SK-N-SH (cell line): ENCODE measurements at regions not wholly inside any gene's neighbourhood (a gene's known extent, or its start where the extent isn't known, plus 50 kb on each side); places are given as distances from the start of the nearest gene placed in this dataset.

Experiments used
- CTCF ChIA-PET: fragments of 300-600, 350-600 bp; formaldehyde crosslinking; extraction: SDS; loops from one replicate; lab custom pipeline; 2021; lab: Yijun Ruan, JAX
- POLR2A ChIA-PET: fragments of 350-600 bp; sonication (Branson Sonifier 250); formaldehyde crosslinking; extraction: SDS; loops from one replicate; lab custom pipeline; 2020; ENCODE audit warnings: antibody characterized with exemption, inconsistent platforms; lab: Yijun Ruan, JAX
- DNase-seq: peaks from one replicate; pipeline ENCODE4 v3.0.0; 2012
- H2AFZ ChIP-seq: fragments of 200-600 bp; sonication (generic); 2 replicates; pipeline ENCODE4 v1.8.1; 2016; ENCODE audit warnings: antibody characterized with exemption, mild to moderate bottlenecking, low read depth
- H3F3A ChIP-seq: fragments of 200-600 bp; sonication (generic); replicated peaks from 2 replicates; pipeline ENCODE3; 2016; ENCODE audit warnings: antibody characterized with exemption, mild to moderate bottlenecking; ENCODE audit not compliant: insufficient read depth
- H3K27ac ChIP-seq, 2 experiments: fragments of 200-500 bp in 1 of 2; fragments of 200-600 bp in 1 of 2; sonication (Bioruptor generic) in 1 of 2; sonication (generic), shearing (Covaris generic) in 1 of 2; 2 replicates each; pipeline versions ENCODE4 v1.5.1 to v1.6.1; 2014 to 2016; ENCODE audit warnings: low read depth in 2 of 2, inconsistent platforms in 1 of 2, low read length in 1 of 2, mild to moderate bottlenecking in 1 of 2, mixed read lengths in 1 of 2
- H3K27me3 ChIP-seq: fragments of 200-600 bp; sonication (generic), shearing (Covaris generic); 2 replicates; pipeline ENCODE4 v1.6.1; 2016; ENCODE audit warnings: mixed run types; ENCODE audit not compliant: insufficient read depth
- H3K36me3 ChIP-seq, 2 experiments: fragments of 200-500 bp in 1 of 2; fragments of 200-600 bp in 1 of 2; sonication (Bioruptor generic) in 1 of 2; sonication (generic) in 1 of 2; replicated peaks in 1 of 2; 2 replicates each; pipeline versions ENCODE3 to v1.5.1; 2014 to 2016; ENCODE audit warnings: low read length in 1 of 2, mild to moderate bottlenecking in 1 of 2; ENCODE audit not compliant: insufficient read depth in 2 of 2, control insufficient read depth in 1 of 2
- H3K4me1 ChIP-seq, 2 experiments: fragments of 200-500 bp in 1 of 2; fragments of 200-600 bp in 1 of 2; sonication (Bioruptor generic) in 1 of 2; sonication (generic), shearing (Covaris generic) in 1 of 2; 2 replicates each; pipeline versions ENCODE4 v1.5.1 to v1.6.1; 2014 to 2016; ENCODE audit warnings: low read depth in 1 of 2, low read length in 1 of 2, mixed run types in 1 of 2; ENCODE audit not compliant: insufficient read depth in 2 of 2, control insufficient read depth in 1 of 2
- H3K4me2 ChIP-seq: fragments of 200-600 bp; sonication (generic), shearing (Covaris generic); 2 replicates; pipeline ENCODE4 v1.6.1; 2017; ENCODE audit warnings: mixed run types
- H3K4me3 ChIP-seq, 2 experiments: fragments of 200-500 bp in 1 of 2; fragments of 200-600 bp in 1 of 2; sonication (Bioruptor generic) in 1 of 2; sonication (generic), shearing (Covaris generic) in 1 of 2; 2 replicates each; pipeline versions ENCODE4 v1.5.1 to v1.8.1; 2014 to 2016; ENCODE audit warnings: low read depth in 2 of 2, inconsistent platforms in 1 of 2, low read length in 1 of 2, mild to moderate bottlenecking in 1 of 2, mixed read lengths in 1 of 2, moderate library complexity in 1 of 2
- H3K79me2 ChIP-seq: fragments of 200-600 bp; sonication (generic); 2 replicates; pipeline ENCODE4 v1.8.1; 2017; ENCODE audit warnings: mild to moderate bottlenecking; ENCODE audit not compliant: insufficient read depth
- H3K9ac ChIP-seq: fragments of 200-600 bp; sonication (generic); 2 replicates; pipeline ENCODE4 v1.6.1; 2017; ENCODE audit warnings: mixed run types
- H3K9me2 ChIP-seq: fragments of 200-600 bp; sonication (generic); 2 replicates; pipeline ENCODE4 v1.6.1; 2017; ENCODE audit warnings: mixed run types
- H3K9me3 ChIP-seq: fragments of 200-600 bp; sonication (generic); 2 replicates; pipeline ENCODE4 v1.6.1; 2017; ENCODE audit warnings: mixed run types, mild to moderate bottlenecking, moderate library complexity
- H4K20me1 ChIP-seq: fragments of 200-600 bp; sonication (generic); 2 replicates; pipeline ENCODE4 v1.6.1; 2017; ENCODE audit warnings: mild to moderate bottlenecking, mixed run types; ENCODE audit not compliant: insufficient read depth
- CTCF ChIP-seq: fragments of 200-600 bp; sonication (generic); IDR thresholded peaks from 2 replicates; pipeline ENCODE4 v1.6.1; 2017; ENCODE audit warnings: antibody characterized with exemption, mild to moderate bottlenecking, moderate library complexity
- ELF1 ChIP-seq: IDR thresholded peaks from 2 replicates; pipeline ENCODE4 v1.4.0; 2012
- EP300 ChIP-seq, 2 experiments: IDR thresholded peaks; 2 replicates each; pipeline versions ENCODE4 v1.4.0 to v1.6.1; 2012; ENCODE audit warnings: borderline replicate concordance in 1 of 2, low read depth in 1 of 2, low read length in 1 of 2
- EZH2phosphoT487 ChIP-seq: fragments of 200-600 bp; sonication (generic); IDR thresholded peaks from 2 replicates; pipeline ENCODE4 v1.6.1; 2017; ENCODE audit warnings: low read depth, mixed run types, mild to moderate bottlenecking, antibody characterized with exemption, moderate library complexity, borderline replicate concordance
- FOXM1 ChIP-seq: IDR thresholded peaks from 2 replicates; pipeline ENCODE4 v1.4.0; 2012; ENCODE audit warnings: low read depth, mild to moderate bottlenecking
- GATA2 ChIP-seq: sonication (generic); formaldehyde crosslinking; IDR thresholded peaks from 2 replicates; pipeline ENCODE4 v1.5.0; 2020; ENCODE audit warnings: mild to moderate bottlenecking, missing genetic modification reagents
- IRF3 ChIP-seq: fragments of 150-350 bp; IDR thresholded peaks from 2 replicates; pipeline ENCODE4 v1.6.1; 2016; ENCODE audit warnings: mild to moderate bottlenecking, low read depth, low read length
- MAX ChIP-seq: IDR thresholded peaks from 2 replicates; pipeline ENCODE4 v1.4.0; 2012; ENCODE audit warnings: low read depth
- MXI1 ChIP-seq: IDR thresholded peaks from 2 replicates; pipeline ENCODE4 v1.6.1; 2012; ENCODE audit warnings: mild to moderate bottlenecking, low read depth, low read length, improper control_type of control experiment
- NFIC ChIP-seq: IDR thresholded peaks from 2 replicates; pipeline ENCODE4 v1.4.0; 2012; ENCODE audit warnings: borderline replicate concordance
- NRF1 ChIP-seq: IDR thresholded peaks from 2 replicates; pipeline ENCODE4 v1.6.1; 2012; ENCODE audit warnings: low read depth, mild to moderate bottlenecking, low read length
- POLR2AphosphoS5 ChIP-seq: IDR thresholded peaks from 2 replicates; pipeline ENCODE4 v1.6.1; 2012; ENCODE audit warnings: low read depth, low read length
- RFX5 ChIP-seq: IDR thresholded peaks from 2 replicates; pipeline ENCODE4 v1.6.1; 2012; ENCODE audit warnings: mild to moderate bottlenecking, improper control_type of control experiment, low read length
- TCF12 ChIP-seq: IDR thresholded peaks from 2 replicates; pipeline ENCODE4 v1.4.0; 2012
- USF1 ChIP-seq: IDR thresholded peaks from 2 replicates; pipeline ENCODE4 v1.4.0; 2012; ENCODE audit warnings: low read depth, borderline replicate concordance
- ZBTB33 ChIP-seq: IDR thresholded peaks from 2 replicates; pipeline ENCODE4 v1.4.0; 2012; ENCODE audit warnings: low read depth, borderline replicate concordance

GRCh38 chr9:33649463-33649862 lies 125.4 kb downstream of the ANKRD18B start:
- H3K79me2 ChIP-seq: no peaks in the 10 kb centered on the region
- no peaks in the 10 kb centered on the region for H3K36me3 ChIP-seq
- POLR2A ChIA-PET: interaction anchor here (0.8 kb wide), 1 partner anchor 11 kb away, joined by 3 read pairs; no protein-coding TSS in a partner anchor
- H3K9ac ChIP-seq: no peak overlapping the region
- H3K27ac ChIP-seq: no peak overlapping the region
- H2AFZ ChIP-seq: no peak overlapping the region
- no peaks in the 10 kb centered on the region for H4K20me1 ChIP-seq
- no peaks in the 10 kb centered on the region for H3K9me2 ChIP-seq
- TF ChIP-seq EP300 (IDR thresholded peaks at IDR 0.05; ENCODE audit: borderline replicate concordance in 1 of 2, low read depth in 1 of 2, low read length in 1 of 2) (no peak), EZH2phosphoT487 (no peak), CTCF (no peak), POLR2AphosphoS5 (no peak), USF1 (no peak), MXI1 (no peak), ELF1 (no peak), IRF3 (no peak), FOXM1 (no peak), TCF12 (no peak), MAX (no peak), ZBTB33 (no peak), RFX5 (no peak), GATA2 (CRISPR knock-in tag) (no peak), NFIC (no peak), NRF1 (no peak)
- no peaks in the 10 kb centered on the region for H3K9me3 ChIP-seq
- H3K4me2 ChIP-seq: no peak overlapping the region
- H3K4me3 ChIP-seq: no peak overlapping the region
- no peaks in the 10 kb centered on the region for H3K4me1 ChIP-seq
- CTCF ChIA-PET: interaction anchor here (0.8 to 2.8 kb wide), 5 partner anchors 8 to 73 kb away, joined by 3 to 23 read pairs (median 4); no protein-coding TSS in a partner anchor
- peaks cover 24% of the 10 kb centered on the region; the same call in 1 of the 2 replicates for H3K27me3 ChIP-seq
- no peak for DNase-seq
- no peaks in the 10 kb centered on the region for H3F3A ChIP-seq
